Gastrocnemius medialis (tissue), 4 donors: ENCODE measurements at regions not wholly inside any gene's neighbourhood (a gene's known extent, or its start where the extent isn't known, plus 50 kb on each side); places are given as distances from the start of the nearest gene placed in this dataset.

Source experiments
- CTCF ChIP-seq, 5 experiments: fragments of 450-650 bp in 3 of 5; fragments of 200-600 bp in 2 of 5; sonication (generic) in 2 of 5; IDR thresholded peaks in 4 of 5; conservative IDR thresholded peaks in 1 of 5; 1 replicate in 4 of 5; 2 replicates in 1 of 5; pipeline ENCODE4 v1.5.1; 2016 to 2019; ENCODE audit warnings: antibody characterized with exemption in 5 of 5, mild to moderate bottlenecking in 3 of 5, moderate library complexity in 3 of 5
- POLR2A ChIP-seq, 2 donors: fragments of 450-650 bp; IDR thresholded peaks; one replicate each; pipeline ENCODE4 v1.6.1; 2017; ENCODE audit warnings: antibody characterized with exemption in 2 of 2, mild to moderate bottlenecking in 2 of 2, moderate library complexity in 2 of 2

DNA sequence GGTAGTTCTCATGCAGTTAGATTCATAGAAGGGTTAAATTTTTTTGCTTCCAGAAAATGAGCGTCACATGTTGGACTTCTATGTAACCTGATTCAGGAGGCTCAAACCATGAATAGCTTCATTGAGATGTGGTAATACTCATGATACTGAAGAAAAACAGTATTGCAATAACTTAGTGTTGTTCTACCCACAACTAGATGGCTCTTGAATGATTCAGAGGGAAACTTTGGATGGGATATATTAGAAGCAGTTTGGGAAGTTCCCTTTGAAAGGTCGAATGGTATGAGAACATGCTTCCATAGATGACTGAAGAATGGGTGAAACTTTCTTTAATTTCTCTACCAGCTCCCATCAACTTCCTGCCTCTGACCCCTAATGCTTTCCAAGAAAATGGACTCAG, 211.7 kb upstream of the PTGFR start:
- TF ChIP-seq CTCF (IDR thresholded peaks at IDR 0.05 in 4 of 5, conservative IDR thresholded peaks at IDR 0.05 in 1 of 5): no peak
- TF ChIP-seq POLR2A (IDR thresholded peaks at IDR 0.05): no peak
